Stimulated activated CD4-positive, alpha-beta T cell treated with anti-CD3 and anti-CD28 coated beads, TNF-alpha, amount 100 ng/mL, for 1 hour (primary cell): ENCODE measurements at regions not wholly inside any gene's neighbourhood (a gene's known extent, or its start where the extent isn't known, plus 50 kb on each side); places are given as distances from the start of the nearest gene placed in this dataset.

Experiments
- DNase-seq, 3 donors: peaks; one replicate each; pipeline ENCODE4 v3.0.0-alpha.2; 2020; ENCODE audit warnings: low read depth in 3 of 3, low spot score in 1 of 3

GRCh38 chr14:55929136-55929535, 189.1 kb upstream of the PELI2 start:
- no peak for DNase-seq

GRCh38 chr14:55930016-55930784, 188.0 kb upstream of the PELI2 start:
- no peak for DNase-seq

DNA sequence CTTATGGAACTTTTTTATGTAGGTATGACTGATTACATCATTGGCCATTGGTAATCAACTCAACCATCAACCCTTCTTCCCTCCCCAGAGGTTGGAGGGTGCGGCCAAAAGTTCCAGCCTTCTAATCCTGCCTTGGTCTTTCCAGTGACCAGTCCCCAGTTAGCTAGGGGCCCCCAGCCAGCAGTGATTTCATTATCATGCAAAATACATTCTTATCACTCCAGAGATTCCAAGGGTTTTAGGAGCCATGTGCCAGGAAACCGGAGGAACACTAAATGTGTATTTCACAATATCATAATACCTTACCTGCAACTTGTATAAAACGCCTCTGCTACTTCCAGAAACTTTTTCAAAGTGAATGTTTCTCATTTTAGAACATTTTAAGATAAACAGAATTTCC, 181.5 kb upstream of the PELI2 start:
- DNase-seq = no peak

- no peak for DNase-seq
These were observed 179.9 kb upstream of the PELI2 start for GRCh38 chr14:55938249-55938791.

DNA sequence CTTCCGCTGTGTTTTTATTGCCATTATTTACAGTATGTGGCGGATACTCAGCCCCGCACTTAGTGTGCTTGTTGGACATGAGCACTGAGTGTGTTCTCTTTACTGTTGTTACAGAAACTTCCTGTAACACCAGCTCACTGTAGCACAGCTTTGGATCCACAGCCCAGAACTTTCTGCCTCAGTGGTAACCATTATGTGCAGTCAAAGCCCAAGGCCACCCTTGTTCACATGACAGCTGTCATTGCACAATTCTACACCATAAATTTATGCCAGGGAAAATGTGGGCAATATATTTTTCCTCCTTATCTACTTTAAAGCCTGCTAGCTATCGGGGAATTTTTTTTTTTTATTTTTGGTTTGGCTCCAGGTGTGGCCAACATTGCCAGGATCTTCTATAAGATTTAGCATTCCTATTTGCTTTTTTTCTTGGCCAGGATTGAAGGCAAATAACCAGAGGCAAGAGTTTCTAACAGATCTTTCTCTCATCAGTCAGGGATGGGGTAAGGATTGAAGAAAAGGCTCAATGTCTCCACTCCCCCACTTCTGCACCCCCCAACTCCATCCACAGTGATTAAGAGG, 176.0 kb upstream of the PELI2 start:
- DNase-seq = no peak

DNA sequence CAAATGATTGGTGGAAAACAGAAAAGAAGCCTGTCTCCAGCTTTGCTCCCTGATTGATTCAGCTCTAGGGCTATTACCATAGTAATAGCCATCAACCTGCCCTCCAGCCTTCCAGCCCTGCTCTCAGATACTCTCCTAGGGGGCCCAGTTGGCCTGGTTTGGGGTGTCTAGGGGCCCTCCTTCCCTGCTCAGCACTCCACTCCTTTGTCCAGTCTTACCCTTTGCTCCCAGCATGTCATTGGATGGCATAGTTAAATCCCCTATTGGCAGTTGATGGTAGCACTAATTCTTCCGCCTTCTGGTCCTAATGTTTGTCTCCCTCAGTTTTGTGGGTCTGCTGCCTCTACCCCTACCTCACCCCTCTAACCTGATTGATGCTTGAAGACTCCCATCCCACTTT, 175.4 kb upstream of the PELI2 start:
- DNase-seq = no peak

DNA sequence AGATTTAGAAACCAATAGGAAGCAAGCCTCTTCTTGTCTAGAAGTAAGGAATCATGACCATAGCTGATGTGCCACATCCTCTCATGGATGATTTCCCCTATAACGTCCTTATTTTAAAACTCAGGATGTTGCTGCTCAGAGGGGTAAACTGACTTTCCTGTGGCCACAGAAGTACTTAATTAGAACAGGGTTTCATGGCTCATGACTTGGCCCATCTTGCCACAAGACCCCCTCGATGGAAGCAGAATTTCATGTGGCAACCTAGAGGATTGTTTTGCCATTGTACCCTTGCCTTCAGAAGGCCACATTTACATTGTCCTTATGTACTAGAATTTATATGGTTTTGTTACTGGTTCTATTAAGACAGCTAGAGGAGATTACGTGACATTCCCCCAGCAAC, 173.5 kb upstream of the PELI2 start:
- no peak for DNase-seq

DNA sequence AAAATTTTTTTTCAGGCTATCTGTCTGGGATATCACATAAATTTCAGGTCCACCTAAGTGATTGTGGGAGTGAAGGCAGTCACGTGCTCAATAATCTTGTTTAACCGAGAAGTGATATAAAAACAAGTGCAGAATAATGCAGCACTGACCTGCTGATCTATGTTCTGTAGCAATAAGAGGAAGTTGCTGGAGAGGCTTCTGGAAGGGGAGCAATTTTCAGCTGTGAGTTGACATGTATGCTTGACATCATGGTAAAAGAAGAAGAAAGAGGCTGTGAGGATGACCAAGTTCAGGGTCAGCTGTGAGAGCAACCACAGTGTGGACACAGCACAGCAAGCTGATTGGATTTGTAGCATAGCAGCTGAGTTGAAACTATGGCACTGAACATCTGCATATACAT, 172.0 kb upstream of the PELI2 start:
- no peak for DNase-seq

DNA sequence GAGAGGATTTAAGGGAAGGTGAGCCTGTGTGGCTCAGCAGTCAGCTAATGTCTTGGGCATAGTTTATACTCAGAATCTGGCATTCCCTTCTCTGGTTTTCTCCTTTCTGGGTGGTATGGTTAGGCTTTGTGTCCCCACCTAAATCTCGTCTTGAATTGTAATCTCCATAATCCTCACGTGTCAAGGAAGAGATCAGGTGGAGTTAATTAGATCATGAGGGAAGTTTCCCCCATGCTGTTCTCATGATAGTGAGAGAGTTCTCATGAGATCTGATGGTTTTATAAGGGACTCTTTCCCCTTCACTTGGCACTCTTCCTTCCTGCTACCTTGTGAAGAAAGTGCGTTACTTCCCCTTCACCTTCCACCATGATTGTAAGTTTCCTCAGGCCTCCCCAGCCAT, 169.8 kb upstream of the PELI2 start:
- DNase-seq = no peak

GRCh38 chr14:55949708-55950107, 168.5 kb upstream of the PELI2 start:
- no peak for DNase-seq

- DNase-seq = no peak
These were observed 168.1 kb upstream of the PELI2 start for GRCh38 chr14:55950135-55950534.

GRCh38 chr14:55951341-55952206, 166.6 kb upstream of the PELI2 start:
- DNase-seq = no peak

- DNase-seq = no peak
These were observed 164.1 kb upstream of the PELI2 start for GRCh38 chr14:55954108-55954507.

- DNase-seq = no peak
These were observed 163.0 kb upstream of the PELI2 start for GRCh38 chr14:55955175-55955574.

- DNase-seq = no peak
These were observed 160.3 kb upstream of the PELI2 start for GRCh38 chr14:55957950-55958349.

- DNase-seq = no peak
These were observed 154.9 kb upstream of the PELI2 start for GRCh38 chr14:55963295-55963694.

DNA sequence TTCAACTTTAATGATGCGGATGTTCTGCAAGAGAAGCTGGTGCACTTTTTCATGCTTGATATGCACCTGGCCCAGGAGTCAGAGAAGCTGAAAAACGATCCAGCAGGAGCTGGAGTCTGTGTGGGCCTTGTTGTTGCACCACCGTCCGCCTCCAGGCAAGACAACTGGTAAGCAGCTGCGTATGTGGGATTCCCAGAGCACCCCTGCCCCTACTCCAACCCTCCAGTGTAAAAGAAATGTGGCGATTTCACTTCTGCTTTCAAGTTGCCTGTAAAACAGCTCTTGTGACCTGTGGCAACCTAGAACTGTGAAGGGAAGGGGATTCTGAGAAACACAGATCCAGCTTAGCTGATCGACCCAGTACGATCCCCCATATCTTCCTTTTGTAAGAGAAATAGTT, 154.1 kb upstream of the PELI2 start:
- no peak for DNase-seq

- DNase-seq = no peak
These were observed 153.4 kb upstream of the PELI2 start for GRCh38 chr14:55964821-55965220.

GRCh38 chr14:55965851-55966250, 152.4 kb upstream of the PELI2 start:
- no peak for DNase-seq

GRCh38 chr14:55968741-55969140, 149.5 kb upstream of the PELI2 start:
- DNase-seq = no peak

- DNase-seq = no peak
These were observed 144.9 kb upstream of the PELI2 start for GRCh38 chr14:55973285-55973800.
